Vagina (tissue), 2 donors: ENCODE measurements at regions not wholly inside any gene's neighbourhood (a gene's known extent, or its start where the extent isn't known, plus 50 kb on each side); places are given as distances from the start of the nearest gene placed in this dataset.

Source experiments
- CTCF ChIP-seq, 3 experiments: fragments of 450-650 bp in 2 of 3; fragments of 200-600 bp in 1 of 3; sonication (generic) in 1 of 3; IDR thresholded peaks; one replicate each; pipeline ENCODE4 v1.5.1; 2017 to 2019; ENCODE audit warnings: antibody characterized with exemption in 3 of 3, mild to moderate bottlenecking in 2 of 3, moderate library complexity in 2 of 3
- POLR2A ChIP-seq, 2 donors: fragments of 450-650 bp; IDR thresholded peaks; one replicate each; pipeline ENCODE4 v1.6.1; 2017; ENCODE audit warnings: antibody characterized with exemption in 2 of 2, mild to moderate bottlenecking in 2 of 2, moderate library complexity in 2 of 2
- POLR2AphosphoS5 ChIP-seq, 2 donors: sonication (generic); formaldehyde crosslinking; IDR thresholded peaks; one replicate each; pipeline ENCODE4 v1.9.0; 2017; ENCODE audit warnings: antibody characterized with exemption in 2 of 2, mild to moderate bottlenecking in 2 of 2, low read depth in 1 of 2; ENCODE audit not compliant: insufficient read depth in 1 of 2

- TF ChIP-seq CTCF (IDR thresholded peaks at IDR 0.05), result no peak
- no peak for TF ChIP-seq POLR2A (IDR thresholded peaks at IDR 0.05)
- no peak for TF ChIP-seq POLR2AphosphoS5 (IDR thresholded peaks at IDR 0.05; ENCODE audit: insufficient read depth in 1 of 2, low read depth in 1 of 2)
Observed at GRCh38 chr1:196121181-196121580, 487.1 kb downstream of the KCNT2 start.
